H1 (cell line): ENCODE measurements at regions not wholly inside any gene's neighbourhood (a gene's known extent, or its start where the extent isn't known, plus 50 kb on each side); places are given as distances from the start of the nearest gene placed in this dataset.

ENCODE experiments used
- CTCF ChIA-PET: fragments of 300-600 bp; sonication (Branson Sonifier 250); formaldehyde crosslinking; loops from one replicate; lab custom pipeline; 2021; ENCODE audit not compliant: partially characterized antibody; lab: Charles Lee
- POLR2A ChIA-PET: fragments of 300-600 bp; sonication (Branson Sonifier 250); formaldehyde crosslinking; loops from one replicate; lab custom pipeline; 2021; ENCODE audit warnings: inconsistent platforms; ENCODE audit not compliant: partially characterized antibody; lab: Charles Lee
- DNase-seq, 2 experiments: peaks; one replicate each; pipeline versions ENCODE4 v3.0.0 to v3.0.0-alpha.2; 2010 to 2022; ENCODE audit warnings: low spot score in 2 of 2, low read depth in 1 of 2, mixed read lengths in 1 of 2
- FAIRE-seq: peaks from 2 replicates; lab custom pipeline; 2011; peaks lifted over from hg19 to GRCh38; lab: Jason Lieb, UNC
- H2AFZ ChIP-seq: 2 replicates; pipeline ENCODE4 v1.8.1; 2012; ENCODE audit warnings: low read length, inconsistent platforms
- H2AK5ac ChIP-seq: 2 replicates; pipeline ENCODE4 v1.6.1; 2013; ENCODE audit warnings: low read depth, low read length
- H2BK120ac ChIP-seq: replicated peaks from 2 replicates; pipeline ENCODE3; 2013; ENCODE audit warnings: low read depth, low read length, inconsistent platforms
- H2BK12ac ChIP-seq: 2 replicates; pipeline ENCODE4 v1.6.1; 2013; ENCODE audit warnings: low read depth, low read length
- H2BK15ac ChIP-seq: 2 replicates; pipeline ENCODE4 v1.6.1; 2013; ENCODE audit warnings: low read length
- H2BK20ac ChIP-seq: 2 replicates; pipeline ENCODE4 v1.6.1; 2013; ENCODE audit warnings: low read length
- H2BK5ac ChIP-seq: 2 replicates; pipeline ENCODE4 v1.6.1; 2013; ENCODE audit warnings: low read depth, low read length
- H3K14ac ChIP-seq: 2 replicates; pipeline ENCODE4 v1.6.1; 2013; ENCODE audit warnings: inconsistent platforms; ENCODE audit not compliant: insufficient read length
- H3K18ac ChIP-seq: 2 replicates; pipeline ENCODE4 v1.6.1; 2013; ENCODE audit warnings: low read length; ENCODE audit errors: extremely low read depth
- H3K23ac ChIP-seq: 2 replicates; pipeline ENCODE4 v1.6.1; 2013; ENCODE audit warnings: inconsistent platforms; ENCODE audit not compliant: insufficient read length
- H3K23me2 ChIP-seq: 2 replicates; pipeline ENCODE4 v1.6.1; 2013; ENCODE audit warnings: low read depth, low read length
- H3K27ac ChIP-seq: 2 replicates; pipeline ENCODE4 v1.6.1; 2011; ENCODE audit warnings: low read depth, low read length, inconsistent platforms
- H3K27me3 ChIP-seq, 4 experiments: replicated peaks in 1 of 4; 1 replicate in 1 of 4; 2 replicates in 3 of 4; pipeline versions ENCODE4 v1.6.1 to v1.8.1; 2011 to 2013; ENCODE audit warnings: low read length in 3 of 4, mild to moderate bottlenecking in 3 of 4, inconsistent platforms in 2 of 4, mixed read lengths in 2 of 4, moderate library complexity in 1 of 4; ENCODE audit not compliant: control insufficient read depth in 3 of 4, insufficient read depth in 3 of 4; ENCODE audit errors: extremely low read depth in 1 of 4
- H3K36me3 ChIP-seq, 4 experiments: 2 replicates each; pipeline versions ENCODE4 v1.6.1 to v1.8.1; 2011 to 2013; ENCODE audit warnings: mild to moderate bottlenecking in 4 of 4, low read length in 3 of 4, moderate library complexity in 2 of 4, control low read depth in 1 of 4, inconsistent platforms in 1 of 4; ENCODE audit not compliant: insufficient read depth in 4 of 4, control insufficient read depth in 2 of 4
- H3K4ac ChIP-seq: replicated peaks from 2 replicates; pipeline ENCODE3; 2013; ENCODE audit warnings: low read length, low read depth, mixed read lengths, inconsistent platforms; ENCODE audit not compliant: insufficient read length
- H3K4me1 ChIP-seq, 4 experiments: replicated peaks in 1 of 4; 1 replicate in 1 of 4; 2 replicates in 3 of 4; pipeline versions ENCODE4 v1.6.1 to v1.8.1; 2011 to 2013; ENCODE audit warnings: low read length in 3 of 4, inconsistent platforms in 2 of 4, mixed read lengths in 1 of 4; ENCODE audit not compliant: insufficient read depth in 4 of 4, control insufficient read depth in 3 of 4
- H3K4me2 ChIP-seq, 2 experiments: 2 replicates each; pipeline versions ENCODE4 v1.6.1 to v1.8.1; 2011 to 2013; ENCODE audit warnings: low read depth in 2 of 2, low read length in 2 of 2, control low read depth in 1 of 2, inconsistent platforms in 1 of 2, mild to moderate bottlenecking in 1 of 2; ENCODE audit not compliant: insufficient read depth in 1 of 2
- H3K4me3 ChIP-seq, 4 experiments: fragments of 200-600, 300-600 bp in 1 of 4; sonication (generic), shearing (Covaris generic), sonication (Bioruptor Twin) in 1 of 4; 2 replicates each; pipeline versions ENCODE4 v1.5.1 to v1.8.1; 2011 to 2016; ENCODE audit warnings: low read length in 4 of 4, low read depth in 3 of 4, control low read depth in 2 of 4, inconsistent platforms in 2 of 4, mild to moderate bottlenecking in 2 of 4, mixed read lengths in 1 of 4, moderate library complexity in 1 of 4; ENCODE audit not compliant: insufficient read depth in 2 of 4; ENCODE audit errors: extremely low read depth in 1 of 4
- H3K56ac ChIP-seq: replicated peaks from 2 replicates; pipeline ENCODE3; 2013; ENCODE audit warnings: low read depth, mild to moderate bottlenecking, mixed read lengths, low read length, inconsistent platforms; ENCODE audit not compliant: insufficient read length
- H3K79me1 ChIP-seq: 2 replicates; pipeline ENCODE4 v1.6.1; 2013; ENCODE audit warnings: low read depth, low read length, control low read depth
- H3K79me2 ChIP-seq, 2 experiments: 2 replicates each; pipeline versions ENCODE4 v1.6.1 to v1.8.1; 2012 to 2013; ENCODE audit warnings: low read length in 2 of 2, mild to moderate bottlenecking in 2 of 2, inconsistent platforms in 1 of 2; ENCODE audit not compliant: insufficient read depth in 2 of 2, control insufficient read depth in 1 of 2
- H3K9ac ChIP-seq, 4 experiments: replicated peaks in 1 of 4; 1 replicate in 1 of 4; 2 replicates in 3 of 4; pipeline versions ENCODE4 v1.6.1 to v1.8.1; 2011 to 2013; ENCODE audit warnings: low read depth in 3 of 4, low read length in 3 of 4, control low read depth in 2 of 4, mild to moderate bottlenecking in 2 of 4, moderate library complexity in 2 of 4, inconsistent platforms in 1 of 4; ENCODE audit errors: extremely low read depth in 1 of 4
- H3K9me3 ChIP-seq, 2 experiments: 2 replicates each; pipeline versions ENCODE4 v1.6.1 to v1.8.1; 2012 to 2013; ENCODE audit warnings: mild to moderate bottlenecking in 2 of 2, moderate library complexity in 2 of 2, control low read depth in 1 of 2, inconsistent platforms in 1 of 2, low read depth in 1 of 2, low read length in 1 of 2, mixed read lengths in 1 of 2; ENCODE audit not compliant: insufficient read depth in 2 of 2
- H4K20me1 ChIP-seq, 2 experiments: replicated peaks in 1 of 2; 2 replicates each; pipeline versions ENCODE3 to v1.8.1; 2011 to 2013; ENCODE audit warnings: inconsistent platforms in 2 of 2, low read length in 2 of 2, mild to moderate bottlenecking in 1 of 2; ENCODE audit not compliant: insufficient read depth in 2 of 2, control insufficient read depth in 1 of 2
- H4K5ac ChIP-seq: 2 replicates; pipeline ENCODE4 v1.6.1; 2013; ENCODE audit warnings: low read length, low read depth, mixed read lengths, inconsistent platforms; ENCODE audit not compliant: insufficient read length
- H4K8ac ChIP-seq: 2 replicates; pipeline ENCODE4 v1.8.0; 2013; ENCODE audit warnings: mild to moderate bottlenecking, moderate library complexity, low read length, inconsistent platforms; ENCODE audit not compliant: insufficient read depth; ENCODE audit errors: extremely low read depth
- H4K91ac ChIP-seq: replicated peaks from 2 replicates; pipeline ENCODE3; 2013; ENCODE audit warnings: low read length, mixed read lengths, inconsistent platforms; ENCODE audit not compliant: insufficient read length
- CTBP2 ChIP-seq: IDR thresholded peaks from 2 replicates; pipeline ENCODE4 v1.7.0; 2011; ENCODE audit warnings: borderline replicate concordance, mild to moderate bottlenecking, moderate library complexity, mixed read lengths, low read length; ENCODE audit not compliant: insufficient read depth, insufficient read length
- E2F6 ChIP-seq: IDR thresholded peaks from 2 replicates; pipeline ENCODE4 v1.6.1; 2012; ENCODE audit warnings: inconsistent platforms
- JUN ChIP-seq: IDR thresholded peaks from 2 replicates; pipeline ENCODE4 v1.6.1; 2011; ENCODE audit warnings: low read depth, mild to moderate bottlenecking, improper control_type of control experiment, low read length
- KDM1A ChIP-seq: fragments of 200-600, 300-600 bp; sonication (generic); IDR thresholded peaks from 2 replicates; pipeline ENCODE4 v1.7.1; 2016; ENCODE audit warnings: mild to moderate bottlenecking, low read length, borderline replicate concordance
- NRF1 ChIP-seq: IDR thresholded peaks from 2 replicates; pipeline ENCODE4 v1.6.1; 2011; ENCODE audit warnings: mild to moderate bottlenecking, low read depth, low read length, improper control_type of control experiment
- POLR2AphosphoS5 ChIP-seq: IDR thresholded peaks from 2 replicates; pipeline ENCODE4 v1.6.1; 2011; ENCODE audit warnings: low read depth, low read length
- SAP30 ChIP-seq: fragments of 300-600 bp; sonication (generic); IDR thresholded peaks from 2 replicates; pipeline ENCODE4 v1.7.1; 2012; ENCODE audit warnings: low read length, moderate library complexity, mild to moderate bottlenecking, inconsistent platforms; ENCODE audit not compliant: insufficient read depth, insufficient replicate concordance
- SIX5 ChIP-seq: IDR thresholded peaks from 2 replicates; pipeline ENCODE4 v1.6.1; 2011; ENCODE audit warnings: mild to moderate bottlenecking, low read depth, low read length
- WGBS, 2 experiments: shearing (Covaris generic) in 1 of 2; methylation state at CpG; one replicate each; pipeline versions ENCODE4 v1.1.6 to v1.1.7; 2013 to 2015; ENCODE audit warnings: low lambda C conversion rate in 2 of 2, mixed read lengths in 2 of 2, inconsistent platforms in 1 of 2, low coverage in 1 of 2, missing lambda C conversion rate in 1 of 2; ENCODE audit not compliant: insufficient replicate concordance in 2 of 2, insufficient coverage in 1 of 2, insufficient read length in 1 of 2; ENCODE audit errors: extremely low coverage in 1 of 2, missing lambda C conversion rate in 1 of 2; 5-methylcytosine and 5-hydroxymethylcytosine counted together

GRCh38 chr6:168255283-168255881 lies 64.2 kb downstream of the DACT2 start:
- WGBS, 2 experiments = 91% methylated on average over 4 of the region's 4 CpGs; no CpG with 5 or more reads in 1 of the 2 experiments

More at GRCh38 chr6:168255283-168255881, 64.2 kb downstream of the DACT2 start:
- no peaks in the 10 kb centered on the region for H3K79me1 ChIP-seq
- TF ChIP-seq JUN (no peak), SAP30 (no peak), SIX5 (no peak), POLR2AphosphoS5 (no peak), CTBP2 (no peak), E2F6 (no peak), NRF1 (no peak), KDM1A (no peak)
- TF ChIP-seq, all 59 proteins: peak for 0
- no peaks in the 10 kb centered on the region for H3K79me2 ChIP-seq
- no peak overlapping the region for H3K27ac ChIP-seq
- no peak overlapping the region for H3K23ac ChIP-seq
- H3K9ac ChIP-seq = no peak overlapping the region
- DNase-seq (no peak), FAIRE-seq (no peak)
- H2BK5ac ChIP-seq = no peak overlapping the region
- no peak overlapping the region for H3K18ac ChIP-seq
- no peak overlapping the region for H3K4me2 ChIP-seq
- H3K56ac ChIP-seq = no peak overlapping the region
- ChIA-PET POLR2A (no interaction called here), CTCF (interaction anchor here (1.3 to 1.4 kb wide), 2 partner anchors 47 to 122 kb away, joined by 3 read pairs; no protein-coding TSS in a partner anchor)
- no peak overlapping the region for H2AK5ac ChIP-seq
- no peak overlapping the region for H3K14ac ChIP-seq
- H3K36me3 ChIP-seq = no peaks in the 10 kb centered on the region
- H4K20me1 ChIP-seq = no peaks in the 10 kb centered on the region
- no peak overlapping the region for H2BK20ac ChIP-seq
- H2AFZ ChIP-seq = no peak overlapping the region
- no peak overlapping the region for H4K8ac ChIP-seq
- no peak overlapping the region for H2BK120ac ChIP-seq
- H4K5ac ChIP-seq = no peak overlapping the region
- H3K23me2 ChIP-seq = no peaks in the 10 kb centered on the region
- H2BK12ac ChIP-seq = no peak overlapping the region
- peaks cover 5 to 6% of the 10 kb centered on the region in 2 experiments; a peak in 2 of 4 replicates for H3K9me3 ChIP-seq
- H4K91ac ChIP-seq = no peak overlapping the region
- H2BK15ac ChIP-seq = no peak overlapping the region
- H3K4ac ChIP-seq = no peak overlapping the region
- no peaks in the 10 kb centered on the region for H3K27me3 ChIP-seq
- no peaks in the 10 kb centered on the region; a peak in 2 of 7 replicates for H3K4me1 ChIP-seq
- no peak overlapping the region for H3K4me3 ChIP-seq
